GM19238 (cell line): ENCODE measurements at regions not wholly inside any gene's neighbourhood (a gene's known extent, or its start where the extent isn't known, plus 50 kb on each side); places are given as distances from the start of the nearest gene placed in this dataset.
"Not testable (repeated sequence)": the region's sequence is repeated elsewhere in the genome, so short reads cannot be mapped to it uniquely, and the experiment has no call there.

Source experiments
- DNase-seq: peaks from one replicate; pipeline ENCODE4 v3.0.0; 2011; ENCODE audit warnings: low spot score; ENCODE audit not compliant: insufficient read length

GRCh38 chr1:3992103-3992556 is 92.1 kb upstream of the C1orf174 start:
- no peak for DNase-seq

GRCh38 chr1:3992746-3993145 is 92.7 kb upstream of the C1orf174 start:
- no peak for DNase-seq

DNA sequence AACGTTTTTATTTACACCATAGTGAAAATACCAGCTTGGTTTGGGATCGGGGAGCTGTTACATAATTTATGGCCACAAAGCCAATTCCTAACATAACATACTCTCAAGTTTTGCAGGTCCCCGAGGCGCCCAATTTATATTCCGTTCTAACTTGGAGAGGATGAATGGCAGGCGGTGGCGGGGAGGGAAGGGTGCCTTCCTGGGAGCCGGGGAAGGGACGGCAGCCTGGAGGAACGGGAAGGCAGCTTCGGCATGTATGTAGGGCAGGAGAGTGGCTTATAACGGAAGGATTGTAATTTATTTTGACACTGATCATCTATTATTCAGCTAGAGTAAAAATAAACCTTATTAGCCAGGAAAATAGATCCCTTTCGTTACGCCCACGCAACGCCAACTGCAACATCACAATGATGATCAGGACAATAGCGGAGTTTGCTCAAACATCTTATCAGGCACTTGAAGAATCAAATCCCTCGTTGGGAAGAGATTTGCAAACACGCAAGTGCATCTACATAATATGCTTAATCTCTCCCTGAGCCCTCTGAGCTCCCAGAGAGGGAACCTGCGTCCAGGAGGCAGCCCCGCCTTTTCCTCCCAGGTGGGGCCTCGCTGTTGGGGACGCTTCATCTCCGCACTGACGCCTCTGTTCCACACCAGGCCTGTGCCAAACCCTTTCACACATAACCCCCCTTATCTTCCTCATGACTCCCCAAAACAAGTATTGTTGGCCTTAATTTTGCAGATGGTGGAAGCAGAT is 93.7 kb upstream of the C1orf174 start:
- DNase-seq = no peak

- no peak for DNase-seq
These were observed 95.2 kb upstream of the C1orf174 start for GRCh38 chr1:3995141-3995780.

DNA sequence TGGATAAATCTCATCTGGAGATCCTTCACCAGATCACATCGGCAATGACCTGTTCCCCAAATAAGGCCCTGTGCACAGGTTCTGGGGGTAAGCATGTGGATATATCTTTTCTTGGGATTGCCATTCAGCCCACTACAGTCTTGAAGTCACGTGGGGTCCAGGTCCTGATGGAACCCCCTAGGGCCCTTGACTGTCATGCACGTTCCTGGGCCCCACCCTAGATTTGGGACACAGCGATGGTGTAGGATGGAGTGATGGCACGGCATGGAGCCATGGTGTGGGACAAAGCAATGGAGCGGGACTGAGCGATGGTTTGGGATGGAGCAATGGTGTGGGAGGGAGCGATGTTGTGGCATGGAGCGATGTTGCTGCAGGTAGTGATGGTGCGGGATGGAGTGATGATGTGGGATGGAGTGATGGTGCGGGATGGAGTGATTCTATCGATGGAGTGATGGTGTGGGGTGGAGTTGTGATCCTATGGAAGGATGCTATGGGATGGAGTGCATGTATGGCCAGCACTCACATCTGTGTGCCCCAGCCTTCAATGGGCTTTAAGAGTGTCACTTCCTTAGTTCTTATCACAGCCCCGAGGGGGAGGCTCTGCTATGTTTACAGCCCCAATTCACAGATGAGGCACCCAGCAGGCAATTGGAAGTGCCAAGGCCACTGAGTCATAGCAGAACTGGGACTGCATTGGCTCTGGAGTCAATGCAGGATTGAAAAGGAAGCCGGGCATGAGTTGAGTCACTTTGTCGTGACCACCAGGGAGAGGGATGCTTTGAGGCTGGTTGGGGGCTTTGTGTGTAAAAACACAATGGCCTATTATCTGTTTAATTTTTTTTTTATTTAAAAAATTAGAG is 97.0 kb upstream of the C1orf174 start:
- DNase-seq = no peak

DNA sequence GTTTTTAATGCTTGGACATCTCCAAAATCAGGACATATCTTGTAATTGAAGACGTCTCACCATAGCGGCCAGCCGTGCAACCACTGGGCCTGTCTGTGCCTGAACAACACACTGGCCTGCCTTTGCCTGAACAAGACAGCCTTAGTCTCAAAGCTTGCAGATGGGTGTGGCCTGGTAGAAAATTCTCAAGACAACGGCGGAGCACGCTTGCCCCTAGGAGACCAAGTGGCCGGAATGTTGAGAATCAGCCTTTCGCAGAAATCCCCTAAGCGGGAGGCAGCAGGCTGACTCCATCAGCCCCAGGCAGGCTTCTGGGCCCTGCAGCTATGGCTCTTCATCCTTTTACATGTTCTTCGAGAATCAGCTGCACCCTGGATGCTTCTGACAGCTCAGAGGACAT is 98.0 kb upstream of the C1orf174 start:
- no peak for DNase-seq

- not testable (repeated sequence) for DNase-seq
These were observed 99.4 kb upstream of the C1orf174 start for GRCh38 chr1:3999514-3999913.

DNA sequence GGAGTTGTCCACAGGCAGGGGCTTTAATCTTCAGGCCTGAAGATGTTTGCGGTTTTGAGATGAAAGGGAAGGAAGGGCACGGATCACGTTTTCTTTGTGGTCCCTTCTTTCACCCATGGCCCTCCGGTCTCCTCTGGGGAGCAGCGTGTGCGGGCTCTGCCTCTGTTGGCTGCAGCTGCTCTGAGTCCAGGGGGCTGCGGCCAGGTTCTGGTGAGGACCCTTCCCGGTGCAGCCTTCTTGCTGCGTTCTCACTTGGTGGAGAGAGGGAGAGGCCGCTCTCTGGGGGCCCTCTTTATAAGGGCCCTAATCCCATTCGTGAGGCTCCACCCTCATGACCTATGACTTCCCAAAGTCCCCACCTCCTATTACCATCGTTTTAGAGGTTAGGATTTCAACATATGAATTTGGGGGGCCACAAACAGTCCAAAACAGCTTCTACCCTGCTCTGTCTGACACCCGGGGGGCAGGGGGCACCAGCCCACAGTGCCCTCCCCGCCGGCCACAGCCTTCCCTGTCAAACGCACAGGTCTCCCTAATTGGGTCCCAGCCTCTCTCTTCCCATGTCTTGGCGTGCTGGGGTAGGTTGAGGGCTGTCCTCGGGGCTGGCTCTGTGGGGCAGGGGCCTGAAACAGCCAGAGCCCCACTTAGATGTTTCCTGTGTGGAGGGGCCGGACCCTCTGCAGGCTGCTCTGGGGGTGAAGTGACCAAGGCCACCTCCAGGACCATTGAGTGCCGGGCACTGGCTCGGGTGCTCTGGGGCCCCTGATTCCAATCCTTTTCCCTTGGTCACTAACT is 100.1 kb upstream of the C1orf174 start:
- DNase-seq = no peak

DNA sequence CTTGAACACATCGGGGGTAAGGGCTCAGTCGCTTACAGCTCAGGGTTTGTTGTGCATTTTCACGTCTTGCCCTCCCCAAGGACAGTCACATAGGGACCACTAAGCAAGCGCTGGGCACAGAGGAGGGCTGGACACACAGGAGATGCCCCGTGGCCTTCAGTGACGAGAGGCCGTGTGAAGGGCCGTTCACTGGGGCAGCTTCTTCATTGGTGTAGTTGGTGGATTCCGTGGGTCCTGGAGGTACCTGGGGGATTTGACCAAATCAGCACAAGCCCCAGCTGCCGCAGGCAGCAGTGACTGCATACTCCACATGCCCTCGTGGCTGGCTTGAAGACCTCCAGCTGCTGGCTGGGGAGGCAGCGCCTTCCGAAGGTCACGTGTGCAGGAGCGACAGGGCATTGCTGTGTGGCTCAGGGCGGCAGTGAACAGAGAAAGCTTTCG is 100.8 kb upstream of the C1orf174 start:
- no peak for DNase-seq

GRCh38 chr1:4001461-4001860 is 101.4 kb upstream of the C1orf174 start:
- DNase-seq = no peak

- no peak for DNase-seq
These were observed 102.0 kb upstream of the C1orf174 start for GRCh38 chr1:4002061-4002521.

DNA sequence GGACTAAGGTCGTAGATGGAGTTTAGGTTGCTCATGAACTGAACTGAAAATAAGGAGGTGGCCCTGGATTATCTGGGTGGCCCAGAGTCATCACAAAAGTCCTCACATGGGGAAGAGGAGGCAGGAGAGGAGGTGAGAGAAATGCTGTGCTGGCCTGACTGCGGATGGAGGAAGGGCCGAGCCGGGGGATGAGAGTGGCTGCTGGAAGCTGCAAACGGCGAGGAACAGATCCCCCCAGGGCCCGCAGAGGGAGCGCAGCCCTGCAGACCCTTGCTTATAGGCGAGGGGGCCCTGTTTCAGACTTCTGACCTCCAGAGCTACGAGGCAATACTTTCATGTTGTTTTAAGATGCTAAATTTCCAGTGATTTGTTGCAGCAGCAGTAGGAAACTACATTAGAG is 102.7 kb upstream of the C1orf174 start:
- no peak for DNase-seq

- DNase-seq = no peak
These were observed 103.9 kb upstream of the C1orf174 start for GRCh38 chr1:4003846-4004505.

DNA sequence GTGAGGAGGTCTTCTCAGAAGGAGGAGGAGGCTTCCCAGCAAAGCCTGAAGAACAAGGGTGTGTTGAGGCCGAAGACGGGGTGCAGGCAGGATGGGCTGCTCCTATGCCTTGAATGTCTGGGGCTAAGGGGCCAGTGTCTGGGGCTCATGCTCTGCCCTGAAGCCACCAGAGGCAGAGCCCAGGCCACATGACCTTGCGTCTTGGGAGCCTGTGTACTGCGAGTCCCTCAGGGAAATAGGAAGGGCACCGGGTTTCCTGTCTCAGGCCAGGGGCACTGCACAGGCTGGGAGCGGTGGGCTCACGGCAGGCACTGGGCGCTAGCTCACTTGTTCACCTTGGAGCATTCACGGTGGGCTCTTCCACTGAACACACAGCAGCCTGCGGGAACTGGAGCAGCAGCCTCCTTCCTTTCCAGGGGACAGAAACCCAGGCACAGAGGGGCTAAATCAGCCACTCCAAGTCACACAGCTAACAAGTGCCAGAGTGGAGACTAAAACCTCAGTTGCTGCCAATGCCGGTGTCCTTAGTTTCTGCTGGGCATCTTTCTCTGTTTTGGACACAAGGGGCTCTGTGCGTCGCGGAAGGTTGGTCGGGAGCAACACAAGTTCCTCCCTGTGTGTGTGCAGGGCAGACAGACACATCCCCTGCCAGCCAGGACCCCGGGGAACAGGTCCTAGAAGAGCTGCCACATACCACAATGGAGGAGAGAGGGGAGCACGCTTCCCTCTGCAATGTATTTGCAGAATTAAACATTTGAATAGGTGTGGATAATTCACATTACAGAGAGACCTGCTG is 104.8 kb upstream of the C1orf174 start:
- DNase-seq = no peak

DNA sequence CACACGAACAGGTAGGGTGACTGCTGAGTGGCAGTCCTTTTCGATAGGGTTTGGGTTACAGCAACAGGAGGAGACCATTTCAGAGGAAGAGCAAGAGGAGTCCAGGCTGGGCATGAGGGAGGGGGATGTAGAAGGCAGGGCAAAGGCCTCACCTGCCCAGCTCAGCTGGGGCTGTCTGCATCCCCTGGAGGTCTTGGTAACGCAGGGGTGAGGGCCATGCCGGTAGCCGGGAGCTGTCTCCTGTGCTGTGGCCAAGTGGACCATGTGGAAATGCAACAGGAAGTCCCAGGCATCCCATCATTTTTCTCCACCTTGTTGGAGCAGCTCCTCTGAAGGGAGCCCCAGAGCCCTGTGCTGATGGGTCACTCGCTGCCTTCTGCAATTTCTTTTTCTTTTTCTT is 105.4 kb upstream of the C1orf174 start:
- DNase-seq = no peak

DNA sequence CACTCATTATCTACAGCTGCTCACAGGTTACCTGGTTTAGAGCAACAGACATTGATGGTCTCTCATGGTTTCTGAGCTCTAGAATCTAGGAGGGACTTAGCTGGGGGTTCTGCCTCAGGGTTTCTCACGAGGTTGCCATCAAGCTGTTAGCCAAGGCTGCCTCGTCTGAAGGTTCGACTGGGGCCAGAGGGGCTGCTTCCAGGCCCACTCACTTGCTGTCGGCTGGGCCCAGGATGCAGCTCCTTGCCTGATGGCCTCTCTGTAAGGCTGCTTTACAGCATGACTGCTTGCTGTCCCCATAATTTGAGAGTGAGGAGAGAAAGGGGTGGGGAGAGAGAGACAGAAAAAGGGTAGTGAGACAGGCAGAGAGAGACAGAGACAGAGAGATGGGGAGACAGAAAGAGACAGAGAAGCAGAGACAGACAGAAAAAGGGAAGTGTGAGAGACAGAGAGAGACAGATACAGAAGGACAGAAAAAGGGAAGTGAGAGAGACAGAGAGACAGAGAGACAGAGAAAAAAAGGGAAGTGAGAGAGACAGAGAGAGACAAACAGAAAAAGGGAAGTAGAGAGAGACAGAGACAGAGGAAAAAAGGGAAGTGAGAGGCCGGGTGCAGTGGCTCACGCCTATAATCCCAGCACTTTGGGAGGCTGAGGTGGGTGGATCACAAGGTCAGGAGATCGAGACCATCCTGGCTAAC is 106.8 kb upstream of the C1orf174 start:
- DNase-seq = no peak

DNA sequence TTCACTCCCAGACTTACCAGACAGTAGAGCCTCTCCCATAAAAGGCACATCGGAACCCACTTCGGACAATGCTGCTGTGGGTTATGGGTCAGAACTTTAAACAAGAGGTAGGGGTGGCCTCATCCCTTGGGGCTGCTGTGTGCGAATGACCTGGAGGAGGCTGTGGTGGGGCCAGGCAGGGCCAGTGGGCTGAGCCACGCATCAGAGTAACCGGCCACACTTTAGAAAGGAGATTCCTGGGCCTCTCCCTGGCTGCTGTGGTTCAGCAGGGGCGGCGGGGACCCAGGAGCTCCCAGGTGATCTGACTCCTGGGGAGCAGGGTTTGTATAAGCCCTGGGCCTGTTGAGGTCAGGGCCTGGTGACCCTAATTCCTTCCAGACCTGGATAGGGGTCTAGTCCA is 110.2 kb upstream of the C1orf174 start:
- DNase-seq = no peak

- no peak for DNase-seq
These were observed 110.9 kb upstream of the C1orf174 start for GRCh38 chr1:4010814-4011605.
